H9 (cell line): ENCODE measurements at regions not wholly inside any gene's neighbourhood (a gene's known extent, or its start where the extent isn't known, plus 50 kb on each side); places are given as distances from the start of the nearest gene placed in this dataset.

ENCODE experiments used
- DNase-seq: peaks from one replicate; pipeline ENCODE4 v3.0.0-alpha.2; 2017
- H2AFZ ChIP-seq: one replicate; pipeline ENCODE4 v1.6.1; 2013; ENCODE audit warnings: mild to moderate bottlenecking, low read length, control low read depth, moderate library complexity
- H2AK5ac ChIP-seq: 2 replicates; pipeline ENCODE4 v1.6.1; 2013; ENCODE audit warnings: low read length, control low read depth, mixed read lengths; ENCODE audit not compliant: insufficient read length
- H2BK120ac ChIP-seq: one replicate; pipeline ENCODE4 v1.6.1; 2013; ENCODE audit warnings: low read depth, mild to moderate bottlenecking, low read length, control low read depth, inconsistent platforms; ENCODE audit not compliant: poor library complexity, severe bottlenecking
- H2BK12ac ChIP-seq: 2 replicates; pipeline ENCODE4 v1.6.1; 2013; ENCODE audit warnings: low read length, control low read depth, mixed read lengths, low read depth; ENCODE audit not compliant: insufficient read length
- H2BK15ac ChIP-seq: 2 replicates; pipeline ENCODE4 v1.6.1; 2013; ENCODE audit warnings: low read depth, low read length, control low read depth
- H2BK20ac ChIP-seq: one replicate; pipeline ENCODE4 v1.6.1; 2013; ENCODE audit warnings: low read depth, mild to moderate bottlenecking, low read length, control low read depth, inconsistent platforms; ENCODE audit not compliant: poor library complexity, severe bottlenecking
- H2BK5ac ChIP-seq: 2 replicates; pipeline ENCODE4 v1.6.1; 2013; ENCODE audit warnings: low read length, control low read depth, mixed read lengths; ENCODE audit not compliant: insufficient read length
- H3K14ac ChIP-seq: 2 replicates; pipeline ENCODE4 v1.6.1; 2013; ENCODE audit warnings: low read length, control low read depth; ENCODE audit not compliant: insufficient read depth
- H3K18ac ChIP-seq: 2 replicates; pipeline ENCODE4 v1.6.1; 2013; ENCODE audit warnings: low read depth, mild to moderate bottlenecking, mixed read lengths, low read length, control low read depth; ENCODE audit not compliant: insufficient read length
- H3K23ac ChIP-seq: 2 replicates; pipeline ENCODE4 v1.6.1; 2013; ENCODE audit warnings: low read length, control low read depth, mixed read lengths, low read depth; ENCODE audit not compliant: insufficient read length
- H3K23me2 ChIP-seq: 2 replicates; pipeline ENCODE4 v1.6.1; 2013; ENCODE audit warnings: low read depth, mild to moderate bottlenecking, mixed read lengths, low read length, control low read depth; ENCODE audit not compliant: insufficient read length, poor library complexity, severe bottlenecking
- H3K27ac ChIP-seq: 2 replicates; pipeline ENCODE4 v1.5.1; 2013; ENCODE audit warnings: low read length, control low read depth, mixed read lengths, low read depth; ENCODE audit not compliant: insufficient read length
- H3K27me3 ChIP-seq: 2 replicates; pipeline ENCODE4 v1.6.1; 2013; ENCODE audit warnings: low read length, control low read depth, inconsistent platforms; ENCODE audit not compliant: insufficient read depth
- H3K4ac ChIP-seq: 2 replicates; pipeline ENCODE4 v1.6.1; 2013; ENCODE audit warnings: low read depth, mild to moderate bottlenecking, control low read depth, inconsistent platforms, low read length, moderate library complexity
- H3K4me1 ChIP-seq: 2 replicates; pipeline ENCODE4 v1.6.1; 2013; ENCODE audit warnings: low read length, control low read depth, inconsistent platforms; ENCODE audit not compliant: insufficient read depth
- H3K4me2 ChIP-seq: 2 replicates; pipeline ENCODE4 v1.6.1; 2013; ENCODE audit warnings: low read length, control low read depth, mixed read lengths; ENCODE audit not compliant: insufficient read length, insufficient read depth
- H3K56ac ChIP-seq: 2 replicates; pipeline ENCODE4 v1.6.1; 2013; ENCODE audit warnings: low read depth, mild to moderate bottlenecking, mixed read lengths, low read length, control low read depth; ENCODE audit not compliant: insufficient read length
- H3K79me1 ChIP-seq: 2 replicates; pipeline ENCODE4 v1.6.1; 2013; ENCODE audit warnings: low read depth, mild to moderate bottlenecking, moderate library complexity, low read length, control low read depth, inconsistent platforms; ENCODE audit not compliant: insufficient read depth, poor library complexity, severe bottlenecking
- H3K79me2 ChIP-seq: 2 replicates; pipeline ENCODE4 v1.6.1; 2013; ENCODE audit warnings: low read length, control low read depth, inconsistent platforms; ENCODE audit not compliant: insufficient read depth
- H3K9ac ChIP-seq: 2 replicates; pipeline ENCODE4 v1.6.1; 2013; ENCODE audit warnings: low read length, control low read depth, mixed read lengths; ENCODE audit not compliant: insufficient read length; ENCODE audit errors: extremely low read depth
- H3K9me3 ChIP-seq: one replicate; pipeline ENCODE4 v1.6.1; 2013; ENCODE audit warnings: low read depth, low read length, inconsistent platforms; ENCODE audit not compliant: control insufficient read depth
- H3T11ph ChIP-seq: one replicate; pipeline ENCODE4 v1.6.1; 2013; ENCODE audit warnings: mild to moderate bottlenecking, low read length, control low read depth, inconsistent platforms
- H4K20me1 ChIP-seq: one replicate; pipeline ENCODE4 v1.6.1; 2013; ENCODE audit not compliant: control insufficient read depth, insufficient read length, insufficient read depth
- H4K5ac ChIP-seq: 2 replicates; pipeline ENCODE4 v1.6.1; 2013; ENCODE audit warnings: low read depth, mild to moderate bottlenecking, mixed read lengths, low read length, control low read depth; ENCODE audit not compliant: insufficient read length
- H4K8ac ChIP-seq: replicated peaks from 2 replicates; pipeline ENCODE4 v1.6.1; 2013; ENCODE audit warnings: low read length, control low read depth, mixed read lengths, low read depth; ENCODE audit not compliant: insufficient read length
- H4K91ac ChIP-seq: 2 replicates; pipeline ENCODE4 v1.6.1; 2013; ENCODE audit warnings: low read depth, mild to moderate bottlenecking, moderate library complexity, mixed read lengths, low read length, control low read depth; ENCODE audit not compliant: insufficient read length
- H3K27ac Mint-ChIP-seq, 3 experiments: 2 replicates in 2 of 3; 3 replicates in 1 of 3; pipeline ENCODE4 v1.8.0; 2020 to 2021; ENCODE audit warnings: mixed read lengths in 3 of 3, mild to moderate bottlenecking in 1 of 3, moderate library complexity in 1 of 3
- H3K27me3 Mint-ChIP-seq: 2 replicates; pipeline ENCODE4 v1.8.0; 2021; ENCODE audit warnings: low read depth, mild to moderate bottlenecking, moderate library complexity, mixed read lengths
- H3K36me3 Mint-ChIP-seq, 3 experiments: 2 replicates in 2 of 3; 3 replicates in 1 of 3; pipeline ENCODE4 v1.8.0; 2020 to 2021; ENCODE audit warnings: low read depth in 3 of 3, mixed read lengths in 3 of 3; ENCODE audit not compliant: insufficient read depth in 1 of 3
- H3K4me1 Mint-ChIP-seq, 2 experiments: 2 replicates each; pipeline ENCODE4 v1.8.0; 2020; ENCODE audit warnings: mixed read lengths in 2 of 2
- H3K4me3 Mint-ChIP-seq, 2 experiments: 2 replicates in 1 of 2; 3 replicates in 1 of 2; pipeline ENCODE4 v1.8.0; 2020 to 2021; ENCODE audit warnings: mild to moderate bottlenecking in 2 of 2, mixed read lengths in 2 of 2, moderate library complexity in 1 of 2
- H3K9me3 Mint-ChIP-seq, 2 experiments: 2 replicates in 1 of 2; 3 replicates in 1 of 2; pipeline ENCODE4 v1.8.0; 2020; ENCODE audit warnings: mild to moderate bottlenecking in 2 of 2, mixed read lengths in 2 of 2, moderate library complexity in 1 of 2
- WGBS: extraction: QIAGEN DNeasy Blood & Tissue Kit; methylation state at CpG from one replicate; pipeline ENCODE4 v1.1.7; 2013; ENCODE audit warnings: missing lambda C conversion rate, low lambda C conversion rate, mixed read lengths; ENCODE audit not compliant: insufficient read length; ENCODE audit errors: extremely low coverage; 5-methylcytosine and 5-hydroxymethylcytosine counted together
- TF ChIP-seq, protein P1 (sequence below): fragments of 200-600 bp; sonication (generic); conservative IDR thresholded peaks from 3 replicates; pipeline ENCODE4 v1.8.0; 2021; ENCODE audit warnings: antibody characterized with exemption, mild to moderate bottlenecking

- peaks cover 0 to 4% of the 10 kb centered on the region in 2 experiments; a peak in 1 of 4 replicates for H3K4me1 Mint-ChIP-seq
- H3K23ac ChIP-seq, result no peak overlapping the region
- no peaks in the 10 kb centered on the region for H3K27me3 ChIP-seq
- H2BK12ac ChIP-seq, result no peak overlapping the region
- no peaks in the 10 kb centered on the region for H4K20me1 ChIP-seq
- no peak overlapping the region for H2BK20ac ChIP-seq
- H3K9ac ChIP-seq, result no peak overlapping the region
- TF ChIP-seq, protein P1, sequence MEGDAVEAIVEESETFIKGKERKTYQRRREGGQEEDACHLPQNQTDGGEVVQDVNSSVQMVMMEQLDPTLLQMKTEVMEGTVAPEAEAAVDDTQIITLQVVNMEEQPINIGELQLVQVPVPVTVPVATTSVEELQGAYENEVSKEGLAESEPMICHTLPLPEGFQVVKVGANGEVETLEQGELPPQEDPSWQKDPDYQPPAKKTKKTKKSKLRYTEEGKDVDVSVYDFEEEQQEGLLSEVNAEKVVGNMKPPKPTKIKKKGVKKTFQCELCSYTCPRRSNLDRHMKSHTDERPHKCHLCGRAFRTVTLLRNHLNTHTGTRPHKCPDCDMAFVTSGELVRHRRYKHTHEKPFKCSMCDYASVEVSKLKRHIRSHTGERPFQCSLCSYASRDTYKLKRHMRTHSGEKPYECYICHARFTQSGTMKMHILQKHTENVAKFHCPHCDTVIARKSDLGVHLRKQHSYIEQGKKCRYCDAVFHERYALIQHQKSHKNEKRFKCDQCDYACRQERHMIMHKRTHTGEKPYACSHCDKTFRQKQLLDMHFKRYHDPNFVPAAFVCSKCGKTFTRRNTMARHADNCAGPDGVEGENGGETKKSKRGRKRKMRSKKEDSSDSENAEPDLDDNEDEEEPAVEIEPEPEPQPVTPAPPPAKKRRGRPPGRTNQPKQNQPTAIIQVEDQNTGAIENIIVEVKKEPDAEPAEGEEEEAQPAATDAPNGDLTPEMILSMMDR, result no peak
- H2AFZ ChIP-seq, result no peak overlapping the region
- H2BK120ac ChIP-seq, result no peak overlapping the region
- no peak overlapping the region for H3K14ac ChIP-seq
- H3K36me3 Mint-ChIP-seq, result no peaks in the 10 kb centered on the region; a peak in 1 of 7 replicates
- H3K4ac ChIP-seq, result no peak overlapping the region
- no peak overlapping the region for H3K27ac ChIP-seq
- H3K4me2 ChIP-seq, result no peak overlapping the region
- WGBS, result no CpG with 5 or more reads among the region's 10 CpGs
- no peak overlapping the region; a peak in 1 of 7 replicates for H3K27ac Mint-ChIP-seq
- no peak for DNase-seq
- H3K79me2 ChIP-seq, result no peaks in the 10 kb centered on the region
- H3K79me1 ChIP-seq, result no peaks in the 10 kb centered on the region
- H3K27me3 Mint-ChIP-seq, result peaks cover 5% of the 10 kb centered on the region
- H3K56ac ChIP-seq, result no peak overlapping the region
- H2BK15ac ChIP-seq, result no peak overlapping the region
- H3K18ac ChIP-seq, result no peak overlapping the region
- no peaks in the 10 kb centered on the region for H3K23me2 ChIP-seq
- H3T11ph ChIP-seq, result no peak overlapping the region
- no peak overlapping the region for H2BK5ac ChIP-seq
- H2AK5ac ChIP-seq, result no peak overlapping the region
- H3K9me3 ChIP-seq, result no peaks in the 10 kb centered on the region
- no peaks in the 10 kb centered on the region for H3K9me3 Mint-ChIP-seq
- no peak overlapping the region for H4K8ac ChIP-seq
- no peaks in the 10 kb centered on the region for H3K4me1 ChIP-seq
- peak overlapping the region; percentile 20 for H4K5ac ChIP-seq
- no peak overlapping the region for H4K91ac ChIP-seq
- no peak overlapping the region for H3K4me3 Mint-ChIP-seq
Observed at GRCh38 chr22:48754611-48755058, 1073.0 kb downstream of the BRD1 start.
